GM12892 (cell line): ENCODE measurements at regions not wholly inside any gene's neighbourhood (a gene's known extent, or its start where the extent isn't known, plus 50 kb on each side); places are given as distances from the start of the nearest gene placed in this dataset.

Experiments
- POLR2A ChIP-seq: IDR thresholded peaks from 2 replicates; pipeline ENCODE4 v1.6.1; 2011; ENCODE audit warnings: low read depth, low read length, control low read depth
- POLR2AphosphoS5 ChIP-seq: IDR thresholded peaks from 2 replicates; pipeline ENCODE4 v1.6.1; 2011; ENCODE audit warnings: low read depth, low read length, control low read depth

GRCh38 chr12:127664901-127665300 is 602.1 kb upstream of the TMEM132C start:
- TF ChIP-seq POLR2A = no peak
- no peak for TF ChIP-seq POLR2AphosphoS5
